ENCODE measurements at regions not wholly inside any gene's neighbourhood (a gene's known extent, or its start where the extent isn't known, plus 50 kb on each side); places are given as distances from the start of the nearest gene placed in this dataset.

GRCh38 chr6:140108167-140108566 lies 733.7 kb upstream of the CITED2 start:
- no peak for DNase-seq

DNA sequence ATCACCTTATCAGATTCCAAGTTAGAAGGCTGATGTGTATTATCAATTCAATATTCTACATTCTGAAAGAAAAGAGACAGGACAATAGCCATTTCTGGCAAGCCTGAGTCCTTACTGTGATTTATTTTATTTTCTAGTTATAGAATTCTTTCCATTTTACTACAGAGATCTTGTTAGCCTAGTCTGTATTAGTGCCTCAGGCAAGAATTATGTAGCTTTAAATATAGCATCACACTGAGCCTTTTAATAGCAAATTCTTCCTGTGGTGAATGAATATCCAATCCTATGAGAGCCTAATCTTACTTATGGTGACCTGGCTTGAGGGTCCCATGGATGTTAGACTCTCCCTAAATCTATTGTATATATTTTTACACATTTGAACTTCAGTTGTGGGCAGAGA lies 732.8 kb upstream of the CITED2 start:
- DNase-seq: no peak

- DNase-seq: no peak
Measured at GRCh38 chr6:140105857-140106256, 731.4 kb upstream of the CITED2 start.

- no peak for DNase-seq
Measured at GRCh38 chr6:140105241-140105640, 730.8 kb upstream of the CITED2 start.

DNA sequence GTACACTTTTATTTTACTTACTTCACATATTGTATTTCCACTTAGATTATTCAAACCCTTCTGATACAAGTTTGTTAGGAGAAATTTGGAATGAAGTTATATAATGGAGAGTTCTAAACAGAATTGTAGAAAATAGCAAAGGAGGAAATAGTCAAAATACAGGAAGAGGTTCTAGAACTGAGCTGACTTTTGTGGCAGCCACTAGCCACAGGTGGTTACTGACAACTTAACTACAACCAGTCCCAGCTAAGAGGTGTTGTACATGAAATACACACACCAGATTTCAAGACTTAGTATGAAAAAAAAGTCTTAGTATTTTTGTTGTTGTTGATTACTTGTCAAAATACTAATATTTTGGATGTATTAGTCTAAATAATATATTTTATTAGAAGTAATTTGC lies 727.4 kb upstream of the CITED2 start:
- no peak for DNase-seq

- DNase-seq: no peak
Measured at GRCh38 chr6:140101367-140101766, 726.9 kb upstream of the CITED2 start.

DNA sequence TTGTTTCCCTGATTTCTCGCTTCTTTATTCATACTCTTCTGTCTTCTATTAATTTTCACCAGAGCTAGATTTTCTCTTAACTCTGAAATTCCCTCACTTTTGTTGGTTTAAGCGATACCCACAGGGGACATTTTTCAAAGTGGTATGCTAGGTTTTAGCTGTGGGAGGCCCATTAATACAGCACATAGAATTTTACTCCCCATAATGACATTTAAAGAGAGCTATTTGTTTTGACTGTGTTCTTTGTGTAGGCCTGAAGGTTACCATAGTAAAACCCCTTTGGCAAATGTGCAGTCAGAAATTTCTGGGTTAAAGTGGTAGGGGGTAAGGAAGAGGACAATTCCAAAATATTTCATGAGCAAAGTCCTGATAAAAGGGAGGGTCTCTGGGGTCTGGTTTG lies 721.1 kb upstream of the CITED2 start:
- DNase-seq: no peak

DNA sequence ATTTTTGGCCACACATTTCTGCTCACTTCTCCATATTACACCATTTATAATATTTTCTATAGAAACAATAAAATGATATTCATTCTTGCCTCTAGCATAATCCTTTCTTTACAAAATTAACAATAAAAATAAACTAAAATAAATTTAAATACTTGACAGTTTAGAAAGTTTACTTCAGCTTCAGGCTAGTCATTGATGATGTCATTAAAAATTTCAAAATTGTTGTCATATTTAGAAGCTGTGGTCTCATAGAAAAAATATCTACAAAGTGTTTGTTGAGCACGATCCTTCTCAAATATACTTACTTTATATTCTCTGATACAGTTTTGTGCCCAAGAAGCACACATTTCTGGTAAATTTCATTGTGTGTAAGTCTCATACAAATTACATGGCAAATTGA lies 717.4 kb upstream of the CITED2 start:
- DNase-seq: no peak

GRCh38 chr6:140090871-140091270 lies 716.4 kb upstream of the CITED2 start:
- no peak for DNase-seq

- DNase-seq: no peak
Measured at GRCh38 chr6:140083375-140083774, 708.9 kb upstream of the CITED2 start.

DNA sequence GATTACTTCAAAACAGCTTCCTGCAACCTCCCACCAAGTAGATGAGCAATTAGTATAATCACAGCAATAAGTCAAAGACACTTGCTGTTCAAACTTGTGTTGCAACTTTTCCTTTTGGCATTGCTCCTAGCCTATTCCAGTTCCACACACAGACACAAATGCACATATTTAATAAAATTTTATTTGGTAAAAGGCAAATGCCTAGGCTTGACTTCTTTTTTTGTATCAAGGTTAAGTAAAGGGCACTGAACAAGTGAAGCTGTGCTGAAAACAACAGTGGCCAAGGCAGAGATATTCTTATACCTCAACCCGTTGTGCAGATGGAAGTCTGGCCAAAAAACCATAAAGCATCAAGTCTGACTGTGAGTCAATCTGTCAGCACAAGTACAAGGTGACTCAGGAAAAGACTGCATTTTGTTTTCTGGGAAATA lies 708.4 kb upstream of the CITED2 start:
- DNase-seq: no peak

- no peak for DNase-seq
Measured at GRCh38 chr6:140079328-140079727, 704.9 kb upstream of the CITED2 start.

DNA sequence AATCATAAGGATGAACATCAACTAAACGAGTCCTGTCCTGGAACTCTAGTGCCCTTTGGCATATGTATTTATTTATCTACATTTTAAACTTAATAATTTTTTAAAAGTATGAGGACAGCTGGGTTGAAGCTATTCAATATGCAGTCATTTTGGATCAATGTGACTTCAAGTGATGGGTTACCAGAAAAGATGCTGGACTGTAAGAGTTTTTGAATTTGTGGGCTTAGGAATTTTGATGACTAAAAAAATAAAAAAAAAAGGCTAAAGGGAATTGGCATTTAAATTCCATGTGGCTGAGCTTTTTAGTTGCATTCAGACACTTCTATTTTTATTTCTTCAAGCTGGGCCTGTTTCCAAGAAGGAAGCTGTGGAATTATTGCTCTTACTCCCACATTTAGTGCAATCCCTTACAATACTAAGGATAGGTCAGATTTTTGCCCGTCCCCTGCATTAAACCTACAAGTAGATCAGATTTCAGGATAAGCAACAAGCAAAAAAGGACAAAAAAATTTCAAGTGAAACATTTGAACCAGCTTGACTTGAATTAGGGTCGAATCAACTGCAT lies 704.2 kb upstream of the CITED2 start:
- DNase-seq: no peak

DNA sequence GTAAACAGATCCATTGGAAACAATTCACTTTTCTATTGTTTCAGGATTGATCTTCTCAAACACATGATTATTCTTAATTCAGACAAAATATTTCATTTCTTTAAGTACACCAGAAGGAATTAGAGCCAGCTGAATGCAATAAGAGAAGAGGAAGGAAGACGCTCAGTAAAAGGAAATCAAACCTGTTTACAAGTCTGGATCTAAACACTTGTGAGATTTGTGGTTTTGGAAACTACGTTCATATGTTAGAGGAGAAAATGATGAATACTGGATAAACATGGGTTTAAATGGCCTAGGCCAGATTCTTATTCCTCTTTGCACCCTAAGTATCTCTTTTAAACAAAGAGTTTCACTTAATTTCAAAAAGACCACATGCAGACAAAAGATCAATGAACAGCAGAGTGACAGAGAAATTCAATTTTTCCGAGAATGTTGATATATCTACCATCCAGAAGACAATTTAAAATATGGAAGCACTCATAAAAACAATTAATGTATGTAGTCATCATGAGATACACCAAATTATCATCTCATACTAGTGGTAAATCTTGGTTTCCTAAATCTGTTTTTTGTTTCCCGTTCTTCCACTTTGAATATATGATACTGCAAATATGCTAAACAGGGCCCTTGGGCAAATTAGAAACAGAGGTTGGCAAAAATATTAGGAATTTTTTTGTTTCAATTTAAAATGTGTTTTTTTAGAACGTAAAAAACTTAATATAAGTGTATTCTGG lies 703.5 kb upstream of the CITED2 start:
- no peak for DNase-seq

GRCh38 chr6:140076105-140076504 lies 701.7 kb upstream of the CITED2 start:
- no peak for DNase-seq

GRCh38 chr6:140073456-140073855 lies 699.0 kb upstream of the CITED2 start:
- DNase-seq: no peak

DNA sequence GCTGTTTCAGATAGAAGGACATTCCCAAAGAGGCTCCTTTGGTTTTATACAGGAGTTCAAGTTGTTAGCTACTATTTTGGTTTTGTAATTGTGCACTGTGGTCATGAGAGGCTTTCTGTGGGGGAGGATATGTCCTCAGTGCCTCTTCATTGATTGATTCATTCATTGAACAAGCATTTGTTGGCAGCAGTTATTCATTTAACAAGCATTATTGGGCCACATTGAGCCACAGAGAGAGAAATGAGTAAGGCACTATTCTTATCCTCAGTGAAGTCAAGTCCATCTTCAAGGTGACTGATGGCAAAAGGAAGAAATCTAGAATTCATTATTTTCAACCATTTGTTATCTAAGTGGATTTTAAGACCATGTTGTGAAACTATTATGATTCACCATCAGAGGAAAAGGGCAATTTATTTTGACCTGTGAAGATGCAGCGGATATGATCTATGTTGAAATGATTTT lies 697.2 kb upstream of the CITED2 start:
- DNase-seq: no peak

- no peak for DNase-seq
Measured at GRCh38 chr6:140070846-140071473, 696.5 kb upstream of the CITED2 start.

DNA sequence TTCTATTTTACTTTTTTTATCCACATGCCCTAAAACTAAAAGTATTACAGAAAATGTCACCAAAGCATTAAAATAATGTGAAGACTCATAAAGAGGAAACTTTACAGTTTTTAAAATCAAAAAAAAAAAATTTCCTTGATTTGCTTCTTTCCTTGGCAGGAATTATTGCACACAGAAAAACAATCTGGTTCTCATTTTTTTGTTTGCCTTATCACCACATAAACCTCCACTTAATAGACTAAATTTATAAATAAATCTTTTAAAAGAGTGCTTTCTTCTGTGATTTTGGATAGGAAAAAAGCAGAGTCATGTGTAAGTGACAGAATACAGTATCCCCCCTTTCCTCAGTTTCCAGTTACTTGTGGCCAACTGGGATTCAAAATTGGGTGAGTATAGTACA lies 695.1 kb upstream of the CITED2 start:
- no peak for DNase-seq

- no peak for DNase-seq
Measured at GRCh38 chr6:140068801-140069200, 694.4 kb upstream of the CITED2 start.

DNA sequence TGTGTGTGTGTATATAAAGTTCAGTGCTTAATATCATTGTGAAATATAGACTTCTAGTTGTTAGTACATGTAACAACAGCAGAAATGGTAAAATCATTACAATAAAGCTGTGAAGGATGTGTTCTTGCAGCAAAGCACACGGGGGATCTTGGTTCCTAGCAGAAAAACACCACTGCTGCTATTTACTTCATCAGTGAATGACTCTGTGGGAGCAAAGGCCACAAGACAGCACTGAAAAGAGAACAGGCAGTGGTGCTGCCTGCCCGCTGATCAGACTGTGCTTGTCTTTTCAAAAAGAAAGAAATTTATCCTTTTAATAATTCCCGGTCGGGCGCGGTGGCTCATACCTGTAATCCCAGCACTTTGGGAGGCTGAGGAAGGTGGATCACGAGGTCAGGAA lies 689.9 kb upstream of the CITED2 start:
- no peak for DNase-seq

GRCh38 chr6:140063021-140063399 lies 688.6 kb upstream of the CITED2 start:
- no peak for DNase-seq

DNA sequence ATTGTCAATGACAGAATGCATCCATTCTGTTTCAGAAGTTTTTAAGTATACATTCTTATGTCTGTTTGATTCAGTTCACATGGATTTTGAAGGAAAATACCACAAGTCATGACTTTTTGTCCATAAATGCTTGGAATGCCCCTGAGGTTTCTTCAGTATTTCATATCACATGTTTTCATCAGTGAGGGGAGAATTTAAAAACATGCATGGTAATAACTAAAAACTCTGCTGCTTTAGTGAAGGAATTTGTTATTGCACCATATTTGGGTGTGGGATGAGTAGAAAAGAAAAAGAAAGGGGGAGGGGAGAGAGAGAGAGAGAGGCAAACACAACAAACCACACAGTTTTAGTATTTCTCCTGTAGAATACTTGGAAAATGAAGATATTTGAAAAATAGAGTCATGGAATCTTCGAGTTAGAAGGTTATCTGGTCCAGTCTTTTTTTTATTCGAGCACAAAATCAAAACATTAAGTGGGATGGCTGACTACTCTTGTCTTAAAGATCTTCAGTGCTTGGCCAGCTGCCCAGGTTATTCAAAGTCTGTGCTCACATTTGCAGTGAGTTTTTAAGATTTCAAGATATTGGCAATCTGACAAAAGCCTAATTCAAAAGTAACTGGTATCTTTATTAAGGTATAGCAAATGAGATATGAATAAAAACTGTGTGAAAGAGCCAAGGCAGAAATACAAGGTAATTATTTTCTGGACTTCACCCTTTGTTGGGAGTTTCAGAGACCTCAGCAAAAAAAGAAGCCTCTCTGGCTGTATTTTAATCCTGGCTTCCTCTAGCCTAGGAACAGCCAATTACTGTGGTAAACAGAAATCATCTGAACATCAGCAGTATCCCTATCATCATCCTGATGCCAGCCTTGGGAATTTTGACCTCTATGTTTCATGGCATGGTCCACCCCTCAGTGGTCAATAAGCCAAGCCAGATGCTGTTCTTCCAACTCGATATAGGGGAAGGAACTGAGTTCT lies 687.9 kb upstream of the CITED2 start:
- DNase-seq: no peak
